HEK293 (cell line): ENCODE measurements at regions not wholly inside any gene's neighbourhood (a gene's known extent, or its start where the extent isn't known, plus 50 kb on each side); places are given as distances from the start of the nearest gene placed in this dataset.

Experiments used
- CTCF ChIA-PET: fragments of 350-600 bp; formaldehyde crosslinking; extraction: SDS; loops from one replicate; lab custom pipeline; 2021; ENCODE audit warnings: antibody characterized with exemption; lab: Yijun Ruan, JAX
- POLR2A ChIA-PET: fragments of 300-600 bp; formaldehyde crosslinking; extraction: SDS; loops from one replicate; lab custom pipeline; 2020; ENCODE audit warnings: antibody characterized with exemption, inconsistent platforms; lab: Yijun Ruan, JAX
- H3K27ac ChIP-seq: fragments of 200-500 bp; sonication (Bioruptor generic); 2 replicates; pipeline ENCODE4 v1.5.1; 2014; ENCODE audit warnings: low read depth, low read length, control low read depth, inconsistent platforms; ENCODE audit errors: extremely low read depth
- H3K36me3 ChIP-seq, 2 experiments: fragments of 200-500 bp in 1 of 2; sonication (Bioruptor generic) in 1 of 2; 1 replicate in 1 of 2; 2 replicates in 1 of 2; pipeline ENCODE4 v1.5.1; 2014 to 2017; ENCODE audit warnings: inconsistent platforms in 2 of 2, low read length in 2 of 2; ENCODE audit not compliant: control insufficient read depth in 2 of 2, insufficient read depth in 1 of 2
- H3K4me1 ChIP-seq: fragments of 200-500 bp; sonication (Bioruptor generic); 2 replicates; pipeline ENCODE4 v1.5.1; 2014; ENCODE audit warnings: mild to moderate bottlenecking, low read length, inconsistent platforms; ENCODE audit not compliant: control insufficient read depth, insufficient read depth
- H3K4me3 ChIP-seq: 2 replicates; pipeline ENCODE4 v1.5.1; 2011; ENCODE audit warnings: low read depth, mild to moderate bottlenecking, control low read depth, low read length, moderate library complexity
- H3K9me3 ChIP-seq: fragments of 200-500 bp; sonication (Bioruptor generic); 2 replicates; pipeline ENCODE4 v1.5.1; 2014; ENCODE audit warnings: low read depth, low read length, inconsistent platforms; ENCODE audit not compliant: control insufficient read depth, insufficient read depth
- FEZF1 ChIP-seq: fragments of 450-650 bp; formaldehyde crosslinking; IDR thresholded peaks from 2 replicates; pipeline ENCODE4 v1.5.1; 2016; ENCODE audit warnings: missing biosample characterization, missing genetic modification characterization
- KLF1 ChIP-seq: fragments of 450-650 bp; formaldehyde crosslinking; IDR thresholded peaks from 2 replicates; pipeline ENCODE4 v1.5.1; 2016; ENCODE audit warnings: missing biosample characterization, missing genetic modification characterization
- PRDM1 ChIP-seq: fragments of 450-650 bp; formaldehyde crosslinking; IDR thresholded peaks from 2 replicates; pipeline ENCODE4; 2016; ENCODE audit warnings: missing biosample characterization, missing genetic modification characterization
- ZEB2 ChIP-seq: fragments of 450-650 bp; formaldehyde crosslinking; IDR thresholded peaks from 2 replicates; pipeline ENCODE4 v1.5.1; 2016; ENCODE audit warnings: missing biosample characterization, missing genetic modification characterization
- ZFP41 ChIP-seq: fragments of 450-650 bp; formaldehyde crosslinking; IDR thresholded peaks from 2 replicates; pipeline ENCODE4 v1.5.1; 2016; ENCODE audit warnings: missing biosample characterization, missing genetic modification characterization, borderline replicate concordance
- ZIC2 ChIP-seq: fragments of 450-650 bp; formaldehyde crosslinking; IDR thresholded peaks from 2 replicates; pipeline ENCODE4 v1.5.1; 2016; ENCODE audit warnings: missing biosample characterization, missing genetic modification characterization
- ZNF10 ChIP-seq: fragments of 450-650 bp; formaldehyde crosslinking; IDR thresholded peaks from 2 replicates; pipeline ENCODE4 v1.5.1; 2017; ENCODE audit warnings: missing biosample characterization, missing genetic modification characterization
- ZNF121 ChIP-seq: fragments of 450-650 bp; formaldehyde crosslinking; IDR thresholded peaks from 2 replicates; pipeline ENCODE4 v1.5.1; 2016; ENCODE audit warnings: missing biosample characterization, missing genetic modification characterization
- ZNF175 ChIP-seq: fragments of 450-650 bp; formaldehyde crosslinking; IDR thresholded peaks from 2 replicates; pipeline ENCODE4 v1.5.1; 2016; ENCODE audit warnings: missing biosample characterization, missing genetic modification characterization
- ZNF292 ChIP-seq: fragments of 450-650 bp; formaldehyde crosslinking; IDR thresholded peaks from 2 replicates; pipeline ENCODE4 v1.5.1; 2016; ENCODE audit warnings: low read depth, missing biosample characterization, missing genetic modification characterization, borderline replicate concordance
- ZNF302 ChIP-seq: fragments of 450-650 bp; formaldehyde crosslinking; IDR thresholded peaks from 2 replicates; pipeline ENCODE4 v1.5.1; 2016; ENCODE audit warnings: missing biosample characterization, missing genetic modification characterization, low read depth
- ZNF324 ChIP-seq: fragments of 450-650 bp; formaldehyde crosslinking; IDR thresholded peaks from 2 replicates; pipeline ENCODE4 v1.5.1; 2016; ENCODE audit warnings: missing biosample characterization, missing genetic modification characterization
- ZNF510 ChIP-seq: fragments of 450-650 bp; formaldehyde crosslinking; IDR thresholded peaks from 2 replicates; pipeline ENCODE4 v1.5.1; 2018; ENCODE audit warnings: mild to moderate bottlenecking, missing genetic modification characterization, missing biosample characterization; ENCODE audit not compliant: insufficient replicate concordance
- ZNF529 ChIP-seq: fragments of 450-650 bp; formaldehyde crosslinking; IDR thresholded peaks from 2 replicates; pipeline ENCODE4 v1.5.1; 2017; ENCODE audit warnings: missing genetic modification characterization, missing biosample characterization; ENCODE audit not compliant: insufficient replicate concordance
- ZNF654 ChIP-seq: fragments of 450-650 bp; formaldehyde crosslinking; IDR thresholded peaks from 2 replicates; pipeline ENCODE4 v1.5.1; 2016; ENCODE audit warnings: low read depth, missing biosample characterization, missing genetic modification characterization
- ZNF677 ChIP-seq: fragments of 450-650 bp; IDR thresholded peaks from 2 replicates; pipeline ENCODE4 v1.5.0; 2018; ENCODE audit warnings: missing biosample characterization, mild to moderate bottlenecking, missing genetic modification characterization, moderate library complexity
- ZNF707 ChIP-seq: fragments of 450-650 bp; formaldehyde crosslinking; IDR thresholded peaks from 2 replicates; pipeline ENCODE4 v1.5.1; 2016; ENCODE audit warnings: missing biosample characterization, missing genetic modification characterization
- ZNF768 ChIP-seq: fragments of 450-650 bp; formaldehyde crosslinking; IDR thresholded peaks from 2 replicates; pipeline ENCODE4 v1.5.1; 2018; ENCODE audit warnings: missing biosample characterization, mild to moderate bottlenecking, missing genetic modification characterization
- ZNF777 ChIP-seq: fragments of 450-650 bp; formaldehyde crosslinking; IDR thresholded peaks from 2 replicates; pipeline ENCODE4 v1.5.1; 2017; ENCODE audit warnings: missing biosample characterization, missing genetic modification characterization, borderline replicate concordance
- TF ChIP-seq, protein P1 (sequence below): fragments of 450-650 bp; formaldehyde crosslinking; IDR thresholded peaks from 2 replicates; pipeline ENCODE4 v1.5.1; 2016; ENCODE audit warnings: missing biosample characterization, missing genetic modification characterization
- TF ChIP-seq, protein P2 (sequence below): fragments of 450-650 bp; formaldehyde crosslinking; IDR thresholded peaks from 2 replicates; pipeline ENCODE4 v1.5.1; 2016; ENCODE audit warnings: missing biosample characterization, missing genetic modification characterization
- TF ChIP-seq, protein P3 (sequence below): fragments of 450-650 bp; formaldehyde crosslinking; optimal IDR thresholded peaks from 2 replicates; pipeline ENCODE3; 2016; ENCODE audit warnings: missing biosample characterization, mild to moderate bottlenecking, missing genetic modification characterization

DNA sequence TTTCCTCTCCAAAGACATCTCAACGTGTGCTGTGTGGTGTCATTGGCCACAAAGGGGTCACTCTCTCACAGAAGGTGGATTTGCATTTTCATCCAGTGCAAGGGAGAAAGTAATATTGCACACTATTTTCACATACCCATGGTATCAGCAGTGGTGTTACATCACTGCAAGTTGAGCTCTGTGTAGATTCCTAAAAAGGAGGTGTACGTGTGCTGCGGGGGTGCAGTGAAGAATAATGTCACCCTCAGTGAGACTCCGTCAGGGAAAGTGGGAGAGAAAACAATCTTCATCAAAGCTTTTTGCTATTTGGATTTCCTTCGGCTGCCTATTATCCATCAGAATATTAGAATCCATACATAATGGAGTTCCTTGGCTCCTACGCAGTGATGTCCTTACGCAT lies 733.8 kb upstream of the FANCL start:
- TF ChIP-seq ZNF777 (tag by site-specific recombination) (no peak), KLF1 (tag by site-specific recombination) (no peak), PRDM1 (tag by site-specific recombination) (peak; percentile 61)
- Histone ChIP-seq H3K4me1 (peaks cover 22% of the 10 kb centered on the region), H3K36me3 (no peaks in the 10 kb centered on the region), H3K4me3 (no peak overlapping the region), H3K27ac (no peak overlapping the region), H3K9me3 (no peaks in the 10 kb centered on the region)
- POLR2A ChIA-PET, result no interaction called here
- CTCF ChIA-PET, result no interaction called here

DNA sequence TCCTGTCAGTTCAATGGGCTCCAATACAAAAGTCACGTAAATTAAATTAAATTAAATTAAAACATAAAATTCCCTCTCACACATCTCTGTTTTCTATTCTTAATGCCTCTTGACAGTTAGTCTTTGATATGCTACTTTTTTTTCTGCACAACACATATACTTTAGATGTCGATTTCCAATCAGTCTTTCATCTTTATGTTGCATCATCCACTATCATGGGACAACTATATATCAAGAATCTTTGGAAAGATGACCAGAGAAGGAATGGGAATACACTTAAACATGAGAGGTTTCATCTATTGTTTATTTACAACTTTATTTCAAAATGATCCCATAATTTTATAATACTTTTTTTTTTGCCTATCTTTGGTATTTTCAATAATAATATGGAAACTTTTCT lies 733.3 kb upstream of the FANCL start:
- H3K27ac ChIP-seq, result no peak overlapping the region
- no peak overlapping the region for H3K4me3 ChIP-seq
- H3K9me3 ChIP-seq, result no peaks in the 10 kb centered on the region
- POLR2A ChIA-PET, result interaction anchor here (1.7 kb wide), 1 partner anchor 28 kb away, joined by 5 read pairs; no protein-coding TSS in a partner anchor
- H3K4me1 ChIP-seq, result peaks cover 22% of the 10 kb centered on the region
- TF ChIP-seq ZNF121 (tag by site-specific recombination) (no peak), ZNF529 (tag by site-specific recombination) (no peak), ZFP41 (tag by site-specific recombination) (no peak), PRDM1 (tag by site-specific recombination) (no peak), ZNF510 (tag by site-specific recombination) (no peak), ZNF768 (tag by site-specific recombination) (no peak), FEZF1 (tag by site-specific recombination) (no peak), ZEB2 (no peak), ZNF324 (tag by site-specific recombination) (no peak), ZNF175 (tag by site-specific recombination) (no peak), ZNF302 (tag by site-specific recombination) (no peak), ZNF10 (tag by site-specific recombination) (no peak), ZNF654 (no peak), ZNF707 (tag by site-specific recombination) (no peak), ZIC2 (tag by site-specific recombination) (no peak), ZNF677 (tag by site-specific recombination) (no peak), ZNF292 (no peak)
- TF ChIP-seq, protein P1, sequence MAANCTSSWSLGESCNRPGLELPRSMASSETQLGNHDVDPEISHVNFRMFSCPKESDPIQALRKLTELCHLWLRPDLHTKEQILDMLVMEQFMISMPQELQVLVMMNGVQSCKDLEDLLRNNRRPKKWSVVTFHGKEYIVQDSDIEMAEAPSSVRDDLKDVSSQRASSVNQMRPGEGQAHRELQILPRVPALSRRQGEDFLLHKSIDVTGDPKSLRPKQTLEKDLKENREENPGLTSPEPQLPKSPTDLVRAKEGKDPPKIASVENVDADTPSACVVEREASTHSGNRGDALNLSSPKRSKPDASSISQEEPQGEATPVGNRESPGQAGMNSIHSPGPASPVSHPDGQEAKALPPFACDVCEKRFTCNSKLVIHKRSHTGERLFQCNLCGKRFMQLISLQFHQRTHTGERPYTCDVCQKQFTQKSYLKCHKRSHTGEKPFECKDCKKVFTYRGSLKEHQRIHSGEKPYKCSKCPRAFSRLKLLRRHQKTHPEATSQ (tag by site-specific recombination), result no peak
- TF ChIP-seq, protein P2, sequence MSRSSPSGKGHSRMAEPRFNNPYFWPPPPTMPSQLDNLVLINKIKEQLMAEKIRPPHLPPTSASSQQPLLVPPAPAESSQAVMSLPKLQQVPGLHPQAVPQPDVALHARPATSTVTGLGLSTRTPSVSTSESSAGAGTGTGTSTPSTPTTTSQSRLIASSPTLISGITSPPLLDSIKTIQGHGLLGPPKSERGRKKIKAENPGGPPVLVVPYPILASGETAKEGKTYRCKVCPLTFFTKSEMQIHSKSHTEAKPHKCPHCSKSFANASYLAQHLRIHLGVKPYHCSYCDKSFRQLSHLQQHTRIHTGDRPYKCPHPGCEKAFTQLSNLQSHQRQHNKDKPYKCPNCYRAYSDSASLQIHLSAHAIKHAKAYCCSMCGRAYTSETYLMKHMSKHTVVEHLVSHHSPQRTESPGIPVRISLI (tag by site-specific recombination), result no peak
- TF ChIP-seq, protein P3, sequence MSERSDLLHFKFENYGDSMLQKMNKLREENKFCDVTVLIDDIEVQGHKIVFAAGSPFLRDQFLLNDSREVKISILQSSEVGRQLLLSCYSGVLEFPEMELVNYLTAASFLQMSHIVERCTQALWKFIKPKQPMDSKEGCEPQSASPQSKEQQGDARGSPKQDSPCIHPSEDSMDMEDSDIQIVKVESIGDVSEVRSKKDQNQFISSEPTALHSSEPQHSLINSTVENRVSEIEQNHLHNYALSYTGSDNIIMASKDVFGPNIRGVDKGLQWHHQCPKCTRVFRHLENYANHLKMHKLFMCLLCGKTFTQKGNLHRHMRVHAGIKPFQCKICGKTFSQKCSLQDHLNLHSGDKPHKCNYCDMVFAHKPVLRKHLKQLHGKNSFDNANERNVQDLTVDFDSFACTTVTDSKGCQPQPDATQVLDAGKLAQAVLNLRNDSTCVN (tag by site-specific recombination), result no peak
- no peaks in the 10 kb centered on the region for H3K36me3 ChIP-seq
- CTCF ChIA-PET, result interaction anchor here (0.6 kb wide), 1 partner anchor 204 kb away, joined by 3 read pairs; no protein-coding TSS in a partner anchor
